Mucosa of rectum (tissue), 2 donors: ENCODE measurements at regions not wholly inside any gene's neighbourhood (a gene's known extent, or its start where the extent isn't known, plus 50 kb on each side); places are given as distances from the start of the nearest gene placed in this dataset.

ENCODE experiments used
- H3K27ac ChIP-seq, 2 donors: one replicate each; pipeline ENCODE4 v1.7.0; 2013; ENCODE audit warnings: inconsistent platforms in 2 of 2, low read depth in 2 of 2, low read length in 2 of 2
- H3K27me3 ChIP-seq, 2 donors: one replicate each; pipeline ENCODE4 v1.7.0; 2013; ENCODE audit warnings: low read length in 2 of 2; ENCODE audit not compliant: control insufficient read depth in 2 of 2, insufficient read depth in 2 of 2
- H3K36me3 ChIP-seq, 2 donors: one replicate each; pipeline ENCODE4 v1.7.0; 2013; ENCODE audit warnings: low read length in 2 of 2; ENCODE audit not compliant: control insufficient read depth in 2 of 2, insufficient read depth in 2 of 2
- H3K4me1 ChIP-seq, 2 donors: one replicate each; pipeline ENCODE4 v1.7.0; 2013; ENCODE audit warnings: low read length in 2 of 2, mild to moderate bottlenecking in 1 of 2; ENCODE audit not compliant: control insufficient read depth in 2 of 2, insufficient read depth in 2 of 2
- H3K4me3 ChIP-seq, 2 donors: one replicate each; pipeline ENCODE4 v1.7.0; 2013; ENCODE audit warnings: low read length in 2 of 2
- H3K9ac ChIP-seq, 2 donors: one replicate each; pipeline ENCODE4 v1.7.0; 2013; ENCODE audit warnings: low read length in 2 of 2, low read depth in 1 of 2, mild to moderate bottlenecking in 1 of 2
- H3K9me3 ChIP-seq, 2 donors: one replicate each; pipeline ENCODE4 v1.7.0; 2013; ENCODE audit warnings: low read length in 2 of 2; ENCODE audit not compliant: control insufficient read depth in 2 of 2
- donor health status: healthy.
- donor health status: Normal muscosa, but diverticular disease.

DNA sequence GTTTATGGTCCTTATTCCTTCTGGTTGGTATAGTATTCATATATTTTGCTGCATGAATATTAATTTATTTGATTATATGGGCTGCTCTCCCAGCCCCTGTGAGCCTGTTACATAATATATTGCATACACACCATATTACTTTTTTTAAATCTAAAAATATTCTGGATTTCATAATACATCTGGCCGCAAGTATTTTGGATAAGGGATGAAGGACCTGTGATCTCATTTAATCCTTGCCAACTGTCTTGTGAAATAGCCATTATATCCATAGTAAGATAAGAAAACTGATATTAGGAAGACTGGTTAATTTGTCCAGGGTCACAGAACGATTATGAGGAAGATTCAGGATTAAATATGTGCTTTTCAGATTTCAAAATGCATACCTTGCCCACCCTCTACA, 433.6 kb downstream of the LPIN1 start:
- no peaks in the 10 kb centered on the region for H3K4me1 ChIP-seq
- H3K9me3 ChIP-seq = no peaks in the 10 kb centered on the region
- H3K27me3 ChIP-seq = no peaks in the 10 kb centered on the region
- no peak overlapping the region for H3K4me3 ChIP-seq
- no peak overlapping the region for H3K27ac ChIP-seq
- H3K9ac ChIP-seq = no peak overlapping the region
- H3K36me3 ChIP-seq = no peaks in the 10 kb centered on the region

GRCh38 chr2:12183032-12183645, 436.7 kb downstream of the LPIN1 start:
- no peak overlapping the region for H3K4me3 ChIP-seq
- no peaks in the 10 kb centered on the region for H3K4me1 ChIP-seq
- no peak overlapping the region for H3K9ac ChIP-seq
- no peaks in the 10 kb centered on the region for H3K27me3 ChIP-seq
- H3K27ac ChIP-seq = no peak overlapping the region
- H3K36me3 ChIP-seq = no peaks in the 10 kb centered on the region
- H3K9me3 ChIP-seq = no peaks in the 10 kb centered on the region

DNA sequence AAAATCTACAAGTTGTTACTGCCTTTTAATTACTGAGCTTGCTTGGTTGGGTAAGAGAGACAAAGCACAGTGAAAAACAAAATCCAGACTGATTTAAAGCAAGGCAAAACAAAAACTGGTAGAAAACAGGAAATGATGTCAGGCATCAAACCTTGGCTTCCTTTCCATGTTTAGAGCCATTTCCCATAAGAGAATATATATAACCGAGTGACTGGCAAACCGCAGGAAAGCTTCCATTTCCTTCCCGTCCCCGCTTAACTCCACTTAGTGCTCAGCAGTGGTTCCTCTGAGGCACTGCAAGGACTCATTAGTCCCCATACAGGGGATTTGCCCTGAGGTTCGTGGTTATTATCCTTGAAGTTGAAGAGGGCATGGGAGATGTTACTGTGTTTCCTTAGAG, 446.3 kb downstream of the LPIN1 start:
- H3K27me3 ChIP-seq = no peaks in the 10 kb centered on the region
- H3K9ac ChIP-seq = no peak overlapping the region
- no peak overlapping the region for H3K27ac ChIP-seq
- no peaks in the 10 kb centered on the region for H3K9me3 ChIP-seq
- no peaks in the 10 kb centered on the region for H3K36me3 ChIP-seq
- no peaks in the 10 kb centered on the region for H3K4me1 ChIP-seq
- H3K4me3 ChIP-seq = no peak overlapping the region

- Histone ChIP-seq H3K27ac (no peak overlapping the region), H3K9me3 (no peaks in the 10 kb centered on the region), H3K36me3 (no peaks in the 10 kb centered on the region), H3K27me3 (no peaks in the 10 kb centered on the region), H3K9ac (no peak overlapping the region), H3K4me3 (no peak overlapping the region), H3K4me1 (no peaks in the 10 kb centered on the region)
Measured at GRCh38 chr2:12194968-12195367, 448.5 kb downstream of the LPIN1 start.

DNA sequence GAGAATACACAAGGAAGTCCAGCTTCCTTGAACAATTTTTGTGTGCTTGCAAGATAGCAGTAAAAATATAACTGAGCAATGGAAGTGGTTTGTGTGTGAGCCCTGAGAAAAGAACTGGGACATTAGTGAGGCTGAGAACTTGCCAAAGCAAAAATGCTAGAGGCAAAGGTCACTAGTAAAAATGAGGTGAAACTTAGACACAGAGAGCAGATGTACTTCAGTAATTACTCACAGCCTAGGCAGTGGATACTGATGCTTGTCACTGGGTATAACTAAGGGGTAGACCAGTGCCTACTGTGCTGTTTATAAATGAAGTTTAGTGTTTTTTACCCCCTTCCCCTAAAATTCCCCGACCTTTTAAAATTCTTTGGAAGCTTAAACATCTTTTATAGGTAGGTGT, 450.1 kb downstream of the LPIN1 start:
- Histone ChIP-seq H3K9ac (no peak overlapping the region), H3K4me3 (no peak overlapping the region), H3K27ac (no peak overlapping the region), H3K36me3 (no peaks in the 10 kb centered on the region), H3K9me3 (no peaks in the 10 kb centered on the region), H3K27me3 (no peaks in the 10 kb centered on the region), H3K4me1 (no peaks in the 10 kb centered on the region)

DNA sequence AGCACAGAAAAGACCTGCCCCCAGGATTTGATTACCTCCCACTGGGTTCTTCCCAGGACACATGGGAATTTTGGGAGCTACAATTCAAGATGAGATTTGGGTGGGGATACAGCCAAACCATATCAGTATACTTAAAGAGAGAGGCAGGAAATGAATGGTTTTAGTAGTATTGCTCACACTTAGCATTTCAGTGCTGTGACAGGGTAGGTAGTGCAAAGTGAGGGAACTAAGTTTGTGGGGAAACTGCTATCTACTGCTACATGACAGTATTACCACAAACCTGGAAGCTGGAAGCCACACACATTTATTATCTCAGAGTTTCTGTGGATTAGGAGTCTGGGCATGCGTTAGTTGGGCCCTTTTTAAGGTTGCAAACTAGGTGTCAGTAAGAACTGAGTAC, 450.7 kb downstream of the LPIN1 start:
- Histone ChIP-seq H3K27me3 (no peaks in the 10 kb centered on the region), H3K4me3 (no peak overlapping the region), H3K36me3 (no peaks in the 10 kb centered on the region), H3K9ac (no peak overlapping the region), H3K9me3 (no peaks in the 10 kb centered on the region), H3K27ac (no peak overlapping the region), H3K4me1 (no peaks in the 10 kb centered on the region)

DNA sequence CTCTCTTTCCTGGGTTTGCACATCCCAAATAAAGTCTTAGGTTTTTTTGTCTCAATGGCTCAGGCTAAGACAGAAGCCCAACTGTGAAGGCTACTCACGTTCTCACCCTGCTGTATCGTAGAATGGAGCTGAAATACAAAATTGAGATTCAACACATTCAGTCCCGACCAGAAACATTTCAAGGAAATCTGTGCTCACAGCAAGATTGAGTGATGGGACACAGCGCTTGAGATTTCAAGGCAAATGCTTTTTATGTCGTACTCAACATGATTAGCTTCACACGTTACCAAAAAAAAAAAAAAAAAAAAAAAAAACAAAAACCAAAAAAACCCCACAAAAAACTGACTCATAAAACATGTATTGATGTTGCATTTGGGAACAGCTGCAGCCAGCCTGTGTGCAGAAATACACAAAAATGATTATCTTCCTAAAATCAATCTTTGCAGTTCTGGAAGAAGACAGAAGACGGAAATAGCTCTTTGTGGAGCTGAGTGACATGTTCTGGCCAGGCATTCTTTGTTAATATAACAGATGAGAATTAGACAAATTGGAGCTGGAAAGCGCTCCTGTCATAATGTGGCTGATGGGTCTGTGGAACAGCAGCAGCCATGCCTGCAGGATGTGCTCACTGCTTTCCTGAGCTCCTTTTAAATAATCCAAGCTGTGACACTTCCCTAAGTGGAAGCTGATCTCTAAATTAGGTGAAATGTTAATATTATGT, 453.2 kb downstream of the LPIN1 start:
- H3K27me3 ChIP-seq = no peaks in the 10 kb centered on the region
- H3K4me1 ChIP-seq = peaks cover 0 to 2% of the 10 kb centered on the region in 2 donors
- H3K4me3 ChIP-seq = no peak overlapping the region
- no peaks in the 10 kb centered on the region for H3K9me3 ChIP-seq
- H3K9ac ChIP-seq = no peak overlapping the region
- no peaks in the 10 kb centered on the region for H3K36me3 ChIP-seq
- no peak overlapping the region for H3K27ac ChIP-seq

- Histone ChIP-seq H3K9ac (no peak overlapping the region), H3K4me3 (no peak overlapping the region), H3K27me3 (no peaks in the 10 kb centered on the region)
Measured at GRCh38 chr2:12201369-12201768, 454.9 kb downstream of the LPIN1 start.

GRCh38 chr2:12202313-12203075, 456.1 kb downstream of the LPIN1 start:
- Histone ChIP-seq H3K9me3 (no peaks in the 10 kb centered on the region), H3K4me3 (no peak overlapping the region), H3K36me3 (no peaks in the 10 kb centered on the region), H3K27me3 (no peaks in the 10 kb centered on the region), H3K4me1 (peaks cover 0 to 2% of the 10 kb centered on the region in 2 donors), H3K9ac (no peak overlapping the region), H3K27ac (no peak overlapping the region)

More at GRCh38 chr2:12201369-12201768, 454.9 kb downstream of the LPIN1 start:
- H3K9me3 ChIP-seq = no peaks in the 10 kb centered on the region
- H3K4me1 ChIP-seq = peaks cover 0 to 2% of the 10 kb centered on the region in 2 donors
- no peak overlapping the region for H3K27ac ChIP-seq
- no peaks in the 10 kb centered on the region for H3K36me3 ChIP-seq

GRCh38 chr2:12203528-12203927, 457.1 kb downstream of the LPIN1 start:
- no peak overlapping the region for H3K9ac ChIP-seq
- no peaks in the 10 kb centered on the region for H3K36me3 ChIP-seq
- no peaks in the 10 kb centered on the region for H3K27me3 ChIP-seq
- H3K9me3 ChIP-seq = no peaks in the 10 kb centered on the region
- H3K27ac ChIP-seq = no peak overlapping the region
- H3K4me3 ChIP-seq = no peak overlapping the region
- peaks cover 0 to 2% of the 10 kb centered on the region in 2 donors for H3K4me1 ChIP-seq
